ENCODE measurements at regions not wholly inside any gene's neighbourhood (a gene's known extent, or its start where the extent isn't known, plus 50 kb on each side); places are given as distances from the start of the nearest gene placed in this dataset.

GRCh38 chr22:47772864-47773263 lies 1010.4 kb downstream of the TBC1D22A start:
- DNase-seq (ENCODE audit: low read depth), result no peak
- no peak overlapping the region for H3K4me3 ChIP-seq (ENCODE audit: low read length)
- no peak for TF ChIP-seq CTCF (IDR thresholded peaks at IDR 0.05; ENCODE audit: insufficient read depth, low read depth, low read length, missing control alignments)

GRCh38 chr22:47769652-47770051 lies 1007.2 kb downstream of the TBC1D22A start:
- no peak for TF ChIP-seq CTCF (IDR thresholded peaks at IDR 0.05; ENCODE audit: insufficient read depth, low read depth, low read length, missing control alignments)
- DNase-seq (ENCODE audit: low read depth), result no peak
- no peak overlapping the region for H3K4me3 ChIP-seq (ENCODE audit: low read length)

- H3K4me3 ChIP-seq (ENCODE audit: low read length), result no peak overlapping the region
- no peak for TF ChIP-seq CTCF (IDR thresholded peaks at IDR 0.05; ENCODE audit: insufficient read depth, low read depth, low read length, missing control alignments)
- no peak for DNase-seq (ENCODE audit: low read depth)
Measured at GRCh38 chr22:47768027-47768426, 1005.6 kb downstream of the TBC1D22A start.

- no peak overlapping the region for H3K4me3 ChIP-seq (ENCODE audit: low read length)
- peak; percentile 4 for DNase-seq (ENCODE audit: low read depth)
- no peak for TF ChIP-seq CTCF (IDR thresholded peaks at IDR 0.05; ENCODE audit: insufficient read depth, low read depth, low read length, missing control alignments)
Measured at GRCh38 chr22:47767403-47767802, 1005.0 kb downstream of the TBC1D22A start.

GRCh38 chr22:47765757-47766156 lies 1003.3 kb downstream of the TBC1D22A start:
- DNase-seq (ENCODE audit: low read depth), result no peak
- H3K4me3 ChIP-seq (ENCODE audit: low read length), result no peak overlapping the region
- TF ChIP-seq CTCF (IDR thresholded peaks at IDR 0.05; ENCODE audit: insufficient read depth, low read depth, low read length, missing control alignments), result no peak

GRCh38 chr22:47762141-47762540 lies 999.7 kb downstream of the TBC1D22A start:
- H3K4me3 ChIP-seq (ENCODE audit: low read length), result no peak overlapping the region
- DNase-seq (ENCODE audit: low read depth), result no peak
- TF ChIP-seq CTCF (IDR thresholded peaks at IDR 0.05; ENCODE audit: insufficient read depth, low read depth, low read length, missing control alignments), result no peak

- H3K4me3 ChIP-seq (ENCODE audit: low read length), result no peak overlapping the region
- no peak for TF ChIP-seq CTCF (IDR thresholded peaks at IDR 0.05; ENCODE audit: insufficient read depth, low read depth, low read length, missing control alignments)
- no peak for DNase-seq (ENCODE audit: low read depth)
Measured at GRCh38 chr22:47759909-47760308, 997.5 kb downstream of the TBC1D22A start.

All from epithelial cell of esophagus (primary cell).